ENCODE measurements at regions not wholly inside any gene's neighbourhood (a gene's known extent, or its start where the extent isn't known, plus 50 kb on each side); places are given as distances from the start of the nearest gene placed in this dataset.

GRCh38 chr2:84314901-84315330 is 144.2 kb downstream of the SUCLG1 start:
- no peak overlapping the region for H3K4me2 ChIP-seq (ENCODE audit: low read length)
- no peak for TF ChIP-seq EZH2 (IDR thresholded peaks at IDR 0.05; ENCODE audit: borderline replicate concordance, low read length)
- TF ChIP-seq CTCF (IDR thresholded peaks at IDR 0.05; ENCODE audit: low read length): peak; percentile 94

GRCh38 chr2:84314250-84314649 is 144.8 kb downstream of the SUCLG1 start:
- Histone ChIP-seq H3K4me1 (ENCODE audit: insufficient read depth, low read length, severe bottlenecking) (no peaks in the 10 kb centered on the region), H3F3A (ENCODE audit: insufficient read depth, low read length) (no peaks in the 10 kb centered on the region), H3K9ac (ENCODE audit: low read length) (no peak overlapping the region), H2AFZ (ENCODE audit: low read length) (no peak overlapping the region), H3K9me3 (ENCODE audit: low read length) (no peaks in the 10 kb centered on the region), H3K4me2 (ENCODE audit: low read length) (no peak overlapping the region), H4K20me1 (ENCODE audit: insufficient read depth, low read length) (no peaks in the 10 kb centered on the region), H3K27ac (ENCODE audit: low read depth, low read length, poor library complexity, severe bottlenecking) (no peak overlapping the region), H3K36me3 (ENCODE audit: insufficient read depth, low read length) (no peaks in the 10 kb centered on the region), H3K4me3 (ENCODE audit: low read depth, low read length, poor library complexity, severe bottlenecking) (no peak overlapping the region), H3K79me2 (ENCODE audit: insufficient read depth, low read length) (no peaks in the 10 kb centered on the region), H3K9me2 (ENCODE audit: low read depth, low read length) (no peaks in the 10 kb centered on the region), H3K27me3 (ENCODE audit: insufficient read depth, low read length) (no peaks in the 10 kb centered on the region)
- TF ChIP-seq CTCF (IDR thresholded peaks at IDR 0.05; ENCODE audit: low read length) (no peak), EZH2 (IDR thresholded peaks at IDR 0.05; ENCODE audit: borderline replicate concordance, low read length) (no peak)

More at GRCh38 chr2:84314901-84315330, 144.2 kb downstream of the SUCLG1 start:
- Histone ChIP-seq H4K20me1 (ENCODE audit: insufficient read depth, low read length) (no peaks in the 10 kb centered on the region), H3K9me3 (ENCODE audit: low read length) (no peaks in the 10 kb centered on the region), H2AFZ (ENCODE audit: low read length) (no peak overlapping the region), H3K4me1 (ENCODE audit: insufficient read depth, low read length, severe bottlenecking) (no peaks in the 10 kb centered on the region), H3K36me3 (ENCODE audit: insufficient read depth, low read length) (no peaks in the 10 kb centered on the region), H3K27me3 (ENCODE audit: insufficient read depth, low read length) (no peaks in the 10 kb centered on the region), H3F3A (ENCODE audit: insufficient read depth, low read length) (no peaks in the 10 kb centered on the region), H3K9ac (ENCODE audit: low read length) (no peak overlapping the region), H3K4me3 (ENCODE audit: low read depth, low read length, poor library complexity, severe bottlenecking) (no peak overlapping the region), H3K27ac (ENCODE audit: low read depth, low read length, poor library complexity, severe bottlenecking) (no peak overlapping the region), H3K9me2 (ENCODE audit: low read depth, low read length) (no peaks in the 10 kb centered on the region), H3K79me2 (ENCODE audit: insufficient read depth, low read length) (no peaks in the 10 kb centered on the region)

- Histone ChIP-seq H3K4me1 (ENCODE audit: insufficient read depth, low read length, severe bottlenecking) (no peaks in the 10 kb centered on the region), H3K4me2 (ENCODE audit: low read length) (no peak overlapping the region), H3K9ac (ENCODE audit: low read length) (no peak overlapping the region), H2AFZ (ENCODE audit: low read length) (no peak overlapping the region), H3K27me3 (ENCODE audit: insufficient read depth, low read length) (no peaks in the 10 kb centered on the region), H4K20me1 (ENCODE audit: insufficient read depth, low read length) (no peaks in the 10 kb centered on the region), H3K36me3 (ENCODE audit: insufficient read depth, low read length) (no peaks in the 10 kb centered on the region), H3K9me3 (ENCODE audit: low read length) (no peaks in the 10 kb centered on the region), H3K9me2 (ENCODE audit: low read depth, low read length) (no peaks in the 10 kb centered on the region), H3F3A (ENCODE audit: insufficient read depth, low read length) (no peaks in the 10 kb centered on the region), H3K27ac (ENCODE audit: low read depth, low read length, poor library complexity, severe bottlenecking) (no peak overlapping the region), H3K79me2 (ENCODE audit: insufficient read depth, low read length) (no peaks in the 10 kb centered on the region), H3K4me3 (ENCODE audit: low read depth, low read length, poor library complexity, severe bottlenecking) (no peak overlapping the region)
- TF ChIP-seq CTCF (IDR thresholded peaks at IDR 0.05; ENCODE audit: low read length) (no peak), EZH2 (IDR thresholded peaks at IDR 0.05; ENCODE audit: borderline replicate concordance, low read length) (no peak)
Measured at GRCh38 chr2:84309281-84309680, 149.8 kb downstream of the SUCLG1 start.
